ENCODE measurements at regions not wholly inside any gene's neighbourhood (a gene's known extent, or its start where the extent isn't known, plus 50 kb on each side); places are given as distances from the start of the nearest gene placed in this dataset.

DNA sequence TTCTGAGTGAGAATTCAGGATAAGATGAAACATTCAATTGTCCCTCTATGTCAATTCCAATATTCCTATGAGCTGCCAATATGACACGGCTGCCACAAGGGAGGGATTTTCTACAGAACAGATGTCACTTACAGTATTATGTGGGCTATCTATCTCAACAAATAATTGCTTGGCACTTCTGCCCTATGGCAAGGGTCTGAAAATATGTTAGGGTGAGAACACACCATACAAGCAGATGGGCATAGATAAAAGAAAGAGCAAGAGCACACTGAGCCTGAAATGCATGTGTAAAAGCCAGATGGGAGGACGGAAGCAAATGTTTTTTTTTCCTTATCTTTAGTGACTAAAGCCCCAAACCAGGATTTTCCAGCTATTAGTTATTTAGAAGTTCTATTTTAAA, 70.1 kb upstream of the TFEC start:
- H3K4me2 ChIP-seq (ENCODE audit: low read depth, low read length) = no peak overlapping the region
- CTCF ChIA-PET (ENCODE audit: low intra/inter-chr PET ratio, low total read pairs) = no interaction called here
- FAIRE-seq = no peak

More for the DNA sequence above, 70.1 kb upstream of the TFEC start:
- Histone ChIP-seq H3K9ac (ENCODE audit: insufficient read depth, low read depth, low read length) (no peak overlapping the region), H3K27ac (ENCODE audit: extremely low read length, insufficient read depth, low read length) (no peak overlapping the region), H3K79me2 (ENCODE audit: insufficient read depth, low read length) (no peaks in the 10 kb centered on the region), H3K36me3 (replicated peaks in 1 of 2; ENCODE audit: control insufficient read depth in 1 of 2, insufficient read depth in 2 of 2, low read length in 2 of 2) (no peaks in the 10 kb centered on the region), H3K27me3 (ENCODE audit: control insufficient read depth in 1 of 2, insufficient read depth in 2 of 2, low read length in 2 of 2) (no peaks in the 10 kb centered on the region; a peak in 1 of 5 replicates), H3K4me1 (ENCODE audit: insufficient read depth, low read length) (0 out of 2 replicates have a peak, but pooled peaks cover 6% of the 10 kb centered on the region), H3K9me3 (ENCODE audit: low read length) (no peaks in the 10 kb centered on the region), H4K20me1 (ENCODE audit: insufficient read depth, low read length) (no peaks in the 10 kb centered on the region), H3K4me3 (replicated peaks in 1 of 3; ENCODE audit: insufficient read depth in 1 of 3, low read depth in 2 of 3, low read length in 3 of 3) (no peak overlapping the region), H2AFZ (ENCODE audit: low read length) (no peak overlapping the region)
- DNase-seq (ENCODE audit: low spot score) (no peak), ATAC-seq (no peak)
- intact Hi-C loops (cut with micrococcal nuclease; ENCODE audit: unreplicated experiment) (no loop called here), in situ Hi-C loops (cut with HindIII; ENCODE audit: extremely low pct_ligation_motif_present, low pct_unique_long_range_greater_than_20kb) (no loop called here)
- no TSS peak for BruUV-seq (replicated peaks)
- TF ChIP-seq GTF2F1 (IDR thresholded peaks at IDR 0.05; ENCODE audit: low read length) (no peak), ZNF333 (CRISPR knock-in tag; IDR thresholded peaks at IDR 0.05; ENCODE audit: borderline replicate concordance) (no peak), ZNF337 (CRISPR knock-in tag; IDR thresholded peaks at IDR 0.05; ENCODE audit: borderline replicate concordance, low read depth) (no peak), SSRP1 (CRISPR knock-in tag; IDR thresholded peaks at IDR 0.05) (no peak), ARID4A (CRISPR knock-in tag; IDR thresholded peaks at IDR 0.05; ENCODE audit: borderline replicate concordance) (no peak), ZNF598 (CRISPR knock-in tag; IDR thresholded peaks at IDR 0.05; ENCODE audit: borderline replicate concordance) (no peak), AGO2 (optimal IDR thresholded peaks at IDR 0.05; ENCODE audit: low read depth, low read length) (no peak), MIER2 (CRISPR knock-in tag; IDR thresholded peaks at IDR 0.05) (no peak), ZNF800 (CRISPR knock-in tag; IDR thresholded peaks at IDR 0.05) (no peak), JUN (CRISPR knock-in tag; IDR thresholded peaks at IDR 0.05) (no peak), KMT2A (CRISPR knock-in tag; IDR thresholded peaks at IDR 0.05) (no peak), ZNF841 (CRISPR knock-in tag; IDR thresholded peaks at IDR 0.05; ENCODE audit: borderline replicate concordance) (no peak), ZNF205 (CRISPR knock-in tag; IDR thresholded peaks at IDR 0.05) (no peak), HNRNPH1 (optimal IDR thresholded peaks at IDR 0.05; ENCODE audit: low read depth, low read length) (no peak), LRRFIP1 (CRISPR knock-in tag; conservative IDR thresholded peaks at IDR 0.05) (no peak), ZNF879 (CRISPR knock-in tag; IDR thresholded peaks at IDR 0.05) (no peak)
- 3% methylated on average over 2 of the region's 2 CpGs for WGBS (ENCODE audit: low lambda C conversion rate)
- POLR2A ChIA-PET = no interaction called here
